Activated naive CD4-positive, alpha-beta T cell treated with anti-CD3 and anti-CD28 coated beads, Interleukin-2, amount 10 ng/mL, durations not matched to agents 7 days and 5 days (primary cell): ENCODE measurements at regions not wholly inside any gene's neighbourhood (a gene's known extent, or its start where the extent isn't known, plus 50 kb on each side); places are given as distances from the start of the nearest gene placed in this dataset.

Experiments used
- CTCF ChIA-PET: fragments of 350-600 bp; sonication (Branson Sonifier 250); formaldehyde crosslinking; loops from one replicate; lab custom pipeline; 2021; ENCODE audit warnings: antibody characterized with exemption; lab: Charles Lee
- DNase-seq: peaks from one replicate; pipeline ENCODE4 v3.0.0-alpha.2; 2020
- H3K27ac Mint-ChIP-seq: one replicate; pipeline ENCODE4 v1.8.0; 2021; ENCODE audit warnings: mild to moderate bottlenecking, moderate library complexity, mixed read lengths
- H3K27me3 Mint-ChIP-seq: one replicate; pipeline ENCODE4 v1.8.0; 2021; ENCODE audit warnings: mild to moderate bottlenecking, mixed read lengths
- H3K36me3 Mint-ChIP-seq: one replicate; pipeline ENCODE4 v1.8.0; 2021; ENCODE audit warnings: mixed read lengths
- H3K4me1 Mint-ChIP-seq: one replicate; pipeline ENCODE4 v1.8.0; 2021; ENCODE audit warnings: mixed read lengths
- H3K4me3 Mint-ChIP-seq: one replicate; pipeline ENCODE4 v1.8.0; 2021; ENCODE audit warnings: mild to moderate bottlenecking, moderate library complexity, mixed read lengths
- H3K9me3 Mint-ChIP-seq: one replicate; pipeline ENCODE4 v1.8.0; 2021; ENCODE audit warnings: mixed read lengths

GRCh38 chr5:119879446-119879845 lies 250.1 kb downstream of the FAM170A start:
- no peak overlapping the region for H3K4me3 Mint-ChIP-seq
- H3K9me3 Mint-ChIP-seq, result no peaks in the 10 kb centered on the region
- no peak for DNase-seq
- H3K27me3 Mint-ChIP-seq, result no peaks in the 10 kb centered on the region
- no peaks in the 10 kb centered on the region for H3K4me1 Mint-ChIP-seq
- no peak overlapping the region for H3K27ac Mint-ChIP-seq
- no peaks in the 10 kb centered on the region for H3K36me3 Mint-ChIP-seq
- CTCF ChIA-PET, result no interaction called here

- Mint-ChIP-seq H3K27me3 (no peaks in the 10 kb centered on the region), H3K9me3 (no peaks in the 10 kb centered on the region), H3K27ac (no peak overlapping the region), H3K4me1 (no peaks in the 10 kb centered on the region), H3K36me3 (no peaks in the 10 kb centered on the region), H3K4me3 (no peak overlapping the region)
- CTCF ChIA-PET, result no interaction called here
- DNase-seq, result no peak
These were observed 265.7 kb downstream of the FAM170A start for GRCh38 chr5:119895066-119895465.

GRCh38 chr5:119896826-119897536 lies 267.6 kb downstream of the FAM170A start:
- Mint-ChIP-seq H3K27me3 (no peaks in the 10 kb centered on the region), H3K27ac (no peak overlapping the region), H3K4me1 (no peaks in the 10 kb centered on the region), H3K4me3 (no peak overlapping the region), H3K9me3 (no peaks in the 10 kb centered on the region), H3K36me3 (no peaks in the 10 kb centered on the region)
- CTCF ChIA-PET, result no interaction called here
- no peak for DNase-seq

GRCh38 chr5:119897537-119898370 lies 268.4 kb downstream of the FAM170A start:
- no peaks in the 10 kb centered on the region for H3K36me3 Mint-ChIP-seq
- no peaks in the 10 kb centered on the region for H3K27me3 Mint-ChIP-seq
- CTCF ChIA-PET, result no interaction called here
- H3K4me1 Mint-ChIP-seq, result no peaks in the 10 kb centered on the region
- no peaks in the 10 kb centered on the region for H3K9me3 Mint-ChIP-seq
- H3K27ac Mint-ChIP-seq, result no peak overlapping the region
- no peak for DNase-seq
- H3K4me3 Mint-ChIP-seq, result no peak overlapping the region

- no peak for DNase-seq
- no peaks in the 10 kb centered on the region for H3K4me1 Mint-ChIP-seq
- no peak overlapping the region for H3K4me3 Mint-ChIP-seq
- no peaks in the 10 kb centered on the region for H3K27me3 Mint-ChIP-seq
- CTCF ChIA-PET, result no interaction called here
- no peaks in the 10 kb centered on the region for H3K9me3 Mint-ChIP-seq
- H3K36me3 Mint-ChIP-seq, result no peaks in the 10 kb centered on the region
- H3K27ac Mint-ChIP-seq, result no peak overlapping the region
These were observed 270.6 kb downstream of the FAM170A start for GRCh38 chr5:119899981-119900380.

GRCh38 chr5:119902593-119902992 lies 273.2 kb downstream of the FAM170A start:
- H3K27me3 Mint-ChIP-seq, result no peaks in the 10 kb centered on the region
- H3K9me3 Mint-ChIP-seq, result peaks cover 3% of the 10 kb centered on the region
- H3K36me3 Mint-ChIP-seq, result no peaks in the 10 kb centered on the region
- CTCF ChIA-PET, result interaction anchor here (0.6 kb wide), 1 partner anchor 206 kb away, joined by 3 read pairs; no protein-coding TSS in a partner anchor
- DNase-seq, result no peak
- no peaks in the 10 kb centered on the region for H3K4me1 Mint-ChIP-seq
- H3K4me3 Mint-ChIP-seq, result no peak overlapping the region
- H3K27ac Mint-ChIP-seq, result no peak overlapping the region

- no peaks in the 10 kb centered on the region for H3K4me1 Mint-ChIP-seq
- H3K36me3 Mint-ChIP-seq, result no peaks in the 10 kb centered on the region
- H3K9me3 Mint-ChIP-seq, result no peaks in the 10 kb centered on the region
- H3K4me3 Mint-ChIP-seq, result no peak overlapping the region
- no peak overlapping the region for H3K27ac Mint-ChIP-seq
- CTCF ChIA-PET, result no interaction called here
- no peaks in the 10 kb centered on the region for H3K27me3 Mint-ChIP-seq
- DNase-seq, result no peak
These were observed 284.1 kb downstream of the FAM170A start for GRCh38 chr5:119913425-119913824.

- H3K4me1 Mint-ChIP-seq, result no peaks in the 10 kb centered on the region
- no peaks in the 10 kb centered on the region for H3K27me3 Mint-ChIP-seq
- DNase-seq, result no peak
- H3K4me3 Mint-ChIP-seq, result no peak overlapping the region
- no peaks in the 10 kb centered on the region for H3K9me3 Mint-ChIP-seq
- no peaks in the 10 kb centered on the region for H3K36me3 Mint-ChIP-seq
- CTCF ChIA-PET, result no interaction called here
- no peak overlapping the region for H3K27ac Mint-ChIP-seq
These were observed 289.9 kb downstream of the FAM170A start for GRCh38 chr5:119919279-119919678.

GRCh38 chr5:119926301-119926700 lies 296.9 kb downstream of the FAM170A start:
- H3K27me3 Mint-ChIP-seq, result no peaks in the 10 kb centered on the region
- H3K4me1 Mint-ChIP-seq, result no peaks in the 10 kb centered on the region
- H3K27ac Mint-ChIP-seq, result no peak overlapping the region
- no peaks in the 10 kb centered on the region for H3K9me3 Mint-ChIP-seq
- CTCF ChIA-PET, result no interaction called here
- H3K4me3 Mint-ChIP-seq, result no peak overlapping the region
- H3K36me3 Mint-ChIP-seq, result no peaks in the 10 kb centered on the region
- DNase-seq, result no peak

GRCh38 chr5:119928974-119929373 lies 299.6 kb downstream of the FAM170A start:
- CTCF ChIA-PET, result no interaction called here
- Mint-ChIP-seq H3K27me3 (no peaks in the 10 kb centered on the region), H3K27ac (no peak overlapping the region), H3K4me3 (no peak overlapping the region), H3K4me1 (no peaks in the 10 kb centered on the region), H3K36me3 (no peaks in the 10 kb centered on the region), H3K9me3 (no peaks in the 10 kb centered on the region)
- no peak for DNase-seq

- Mint-ChIP-seq H3K36me3 (no peaks in the 10 kb centered on the region), H3K4me1 (no peaks in the 10 kb centered on the region), H3K4me3 (no peak overlapping the region), H3K27me3 (no peaks in the 10 kb centered on the region), H3K27ac (no peak overlapping the region), H3K9me3 (no peaks in the 10 kb centered on the region)
- CTCF ChIA-PET, result no interaction called here
- DNase-seq, result no peak
These were observed 301.1 kb downstream of the FAM170A start for GRCh38 chr5:119930490-119930889.

- H3K4me3 Mint-ChIP-seq, result no peak overlapping the region
- H3K4me1 Mint-ChIP-seq, result no peaks in the 10 kb centered on the region
- no peaks in the 10 kb centered on the region for H3K27me3 Mint-ChIP-seq
- no peak overlapping the region for H3K27ac Mint-ChIP-seq
- H3K36me3 Mint-ChIP-seq, result no peaks in the 10 kb centered on the region
- H3K9me3 Mint-ChIP-seq, result no peaks in the 10 kb centered on the region
- CTCF ChIA-PET, result no interaction called here
- no peak for DNase-seq
These were observed 313.8 kb downstream of the FAM170A start for GRCh38 chr5:119943148-119943547.

- Mint-ChIP-seq H3K27ac (no peak overlapping the region), H3K27me3 (no peaks in the 10 kb centered on the region), H3K4me3 (no peak overlapping the region), H3K4me1 (no peaks in the 10 kb centered on the region), H3K36me3 (no peaks in the 10 kb centered on the region), H3K9me3 (no peaks in the 10 kb centered on the region)
- CTCF ChIA-PET, result no interaction called here
- DNase-seq, result no peak
These were observed 316.3 kb downstream of the FAM170A start for GRCh38 chr5:119945691-119946090.

- no peak for DNase-seq
- no peak overlapping the region for H3K27ac Mint-ChIP-seq
- H3K4me1 Mint-ChIP-seq, result no peaks in the 10 kb centered on the region
- no peak overlapping the region for H3K4me3 Mint-ChIP-seq
- no peaks in the 10 kb centered on the region for H3K9me3 Mint-ChIP-seq
- H3K27me3 Mint-ChIP-seq, result no peaks in the 10 kb centered on the region
- no peaks in the 10 kb centered on the region for H3K36me3 Mint-ChIP-seq
- CTCF ChIA-PET, result interaction anchor here (1.0 kb wide), 1 partner anchor 15 kb away, joined by 4 read pairs; no protein-coding TSS in a partner anchor
These were observed 318.8 kb downstream of the FAM170A start for GRCh38 chr5:119948162-119948561.
